ENCODE measurements at regions not wholly inside any gene's neighbourhood (a gene's known extent, or its start where the extent isn't known, plus 50 kb on each side); places are given as distances from the start of the nearest gene placed in this dataset.

DNA sequence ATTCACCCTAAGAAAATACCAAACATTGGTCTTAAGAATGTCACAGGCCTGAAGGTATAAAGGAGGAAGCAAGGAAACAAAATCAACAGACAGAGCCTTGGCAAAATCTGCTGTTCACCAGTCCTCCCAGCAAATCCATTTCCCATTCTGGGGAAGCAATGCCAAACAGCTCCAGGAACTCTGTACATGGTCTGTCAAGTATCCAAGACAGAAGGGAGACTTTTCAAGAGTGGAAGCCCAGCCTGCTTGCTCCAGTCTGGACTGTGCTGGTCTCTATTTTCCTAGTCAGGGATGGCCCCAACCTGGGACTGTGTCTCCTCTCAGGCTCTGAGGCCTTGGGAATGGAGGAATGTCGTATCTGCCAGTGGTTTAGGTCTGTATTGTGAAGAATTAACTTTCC lies 251.5 kb downstream of the DAD1 start:
- Histone ChIP-seq H3K27ac (ENCODE audit: low read depth in 1 of 2, low read length in 2 of 2) (no peak overlapping the region), H3K9ac (ENCODE audit: low read depth in 1 of 2, low read length in 2 of 2) (no peak overlapping the region), H3K27me3 (ENCODE audit: control insufficient read depth in 4 of 4, insufficient read depth in 4 of 4, low read length in 3 of 4) (no peaks in the 10 kb centered on the region), H3K4me3 (ENCODE audit: low read depth in 1 of 3, low read length in 3 of 3) (no peak overlapping the region), H3K4me1 (ENCODE audit: control insufficient read depth in 4 of 4, insufficient read depth in 4 of 4, low read length in 3 of 4) (no peaks in the 10 kb centered on the region), H3K9me3 (ENCODE audit: control insufficient read depth in 4 of 4, low read length in 3 of 4) (no peaks in the 10 kb centered on the region), H3K36me3 (ENCODE audit: control insufficient read depth in 4 of 4, insufficient read depth in 3 of 4, low read depth in 1 of 4, low read length in 3 of 4) (no peaks in the 10 kb centered on the region)
- TF ChIP-seq TAF1 (conservative IDR thresholded peaks at IDR 0.05): no peak
- TF ChIP-seq NR2F2 (IDR thresholded peaks at IDR 0.05): no peak
- TF ChIP-seq, protein P1, sequence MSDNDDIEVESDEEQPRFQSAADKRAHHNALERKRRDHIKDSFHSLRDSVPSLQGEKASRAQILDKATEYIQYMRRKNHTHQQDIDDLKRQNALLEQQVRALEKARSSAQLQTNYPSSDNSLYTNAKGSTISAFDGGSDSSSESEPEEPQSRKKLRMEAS (IDR thresholded peaks at IDR 0.05): no peak
- TF ChIP-seq HNF4A (conservative IDR thresholded peaks at IDR 0.05): no peak
- TF ChIP-seq, protein P2, sequence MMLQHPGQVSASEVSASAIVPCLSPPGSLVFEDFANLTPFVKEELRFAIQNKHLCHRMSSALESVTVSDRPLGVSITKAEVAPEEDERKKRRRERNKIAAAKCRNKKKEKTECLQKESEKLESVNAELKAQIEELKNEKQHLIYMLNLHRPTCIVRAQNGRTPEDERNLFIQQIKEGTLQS (IDR thresholded peaks at IDR 0.05): no peak
- TF ChIP-seq, protein P3, sequence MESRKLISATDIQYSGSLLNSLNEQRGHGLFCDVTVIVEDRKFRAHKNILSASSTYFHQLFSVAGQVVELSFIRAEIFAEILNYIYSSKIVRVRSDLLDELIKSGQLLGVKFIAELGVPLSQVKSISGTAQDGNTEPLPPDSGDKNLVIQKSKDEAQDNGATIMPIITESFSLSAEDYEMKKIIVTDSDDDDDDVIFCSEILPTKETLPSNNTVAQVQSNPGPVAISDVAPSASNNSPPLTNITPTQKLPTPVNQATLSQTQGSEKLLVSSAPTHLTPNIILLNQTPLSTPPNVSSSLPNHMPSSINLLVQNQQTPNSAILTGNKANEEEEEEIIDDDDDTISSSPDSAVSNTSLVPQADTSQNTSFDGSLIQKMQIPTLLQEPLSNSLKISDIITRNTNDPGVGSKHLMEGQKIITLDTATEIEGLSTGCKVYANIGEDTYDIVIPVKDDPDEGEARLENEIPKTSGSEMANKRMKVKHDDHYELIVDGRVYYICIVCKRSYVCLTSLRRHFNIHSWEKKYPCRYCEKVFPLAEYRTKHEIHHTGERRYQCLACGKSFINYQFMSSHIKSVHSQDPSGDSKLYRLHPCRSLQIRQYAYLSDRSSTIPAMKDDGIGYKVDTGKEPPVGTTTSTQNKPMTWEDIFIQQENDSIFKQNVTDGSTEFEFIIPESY (IDR thresholded peaks at IDR 0.05): no peak
- no peak for TF ChIP-seq FOXA2 (IDR thresholded peaks at IDR 0.05)
- TF ChIP-seq GABPA (IDR thresholded peaks at IDR 0.05 in 1 of 2, conservative IDR thresholded peaks at IDR 0.05 in 1 of 2): no peak
- no peak for TF ChIP-seq HNF4G (IDR thresholded peaks at IDR 0.05)
- TF ChIP-seq, protein P4, sequence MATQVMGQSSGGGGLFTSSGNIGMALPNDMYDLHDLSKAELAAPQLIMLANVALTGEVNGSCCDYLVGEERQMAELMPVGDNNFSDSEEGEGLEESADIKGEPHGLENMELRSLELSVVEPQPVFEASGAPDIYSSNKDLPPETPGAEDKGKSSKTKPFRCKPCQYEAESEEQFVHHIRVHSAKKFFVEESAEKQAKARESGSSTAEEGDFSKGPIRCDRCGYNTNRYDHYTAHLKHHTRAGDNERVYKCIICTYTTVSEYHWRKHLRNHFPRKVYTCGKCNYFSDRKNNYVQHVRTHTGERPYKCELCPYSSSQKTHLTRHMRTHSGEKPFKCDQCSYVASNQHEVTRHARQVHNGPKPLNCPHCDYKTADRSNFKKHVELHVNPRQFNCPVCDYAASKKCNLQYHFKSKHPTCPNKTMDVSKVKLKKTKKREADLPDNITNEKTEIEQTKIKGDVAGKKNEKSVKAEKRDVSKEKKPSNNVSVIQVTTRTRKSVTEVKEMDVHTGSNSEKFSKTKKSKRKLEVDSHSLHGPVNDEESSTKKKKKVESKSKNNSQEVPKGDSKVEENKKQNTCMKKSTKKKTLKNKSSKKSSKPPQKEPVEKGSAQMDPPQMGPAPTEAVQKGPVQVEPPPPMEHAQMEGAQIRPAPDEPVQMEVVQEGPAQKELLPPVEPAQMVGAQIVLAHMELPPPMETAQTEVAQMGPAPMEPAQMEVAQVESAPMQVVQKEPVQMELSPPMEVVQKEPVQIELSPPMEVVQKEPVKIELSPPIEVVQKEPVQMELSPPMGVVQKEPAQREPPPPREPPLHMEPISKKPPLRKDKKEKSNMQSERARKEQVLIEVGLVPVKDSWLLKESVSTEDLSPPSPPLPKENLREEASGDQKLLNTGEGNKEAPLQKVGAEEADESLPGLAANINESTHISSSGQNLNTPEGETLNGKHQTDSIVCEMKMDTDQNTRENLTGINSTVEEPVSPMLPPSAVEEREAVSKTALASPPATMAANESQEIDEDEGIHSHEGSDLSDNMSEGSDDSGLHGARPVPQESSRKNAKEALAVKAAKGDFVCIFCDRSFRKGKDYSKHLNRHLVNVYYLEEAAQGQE (IDR thresholded peaks at IDR 0.05): no peak
- TF ChIP-seq FOXA1 (IDR thresholded peaks at IDR 0.05): no peak
- TF ChIP-seq YY1 (IDR thresholded peaks at IDR 0.05): no peak
- no peak for TF ChIP-seq RXRA (IDR thresholded peaks at IDR 0.05)
- TF ChIP-seq RAD21 (IDR thresholded peaks at IDR 0.05): no peak
- TF ChIP-seq EGR1 (IDR thresholded peaks at IDR 0.05; ENCODE audit: low read depth in 2 of 2): no peak
- TF ChIP-seq SP1 (IDR thresholded peaks at IDR 0.05): no peak
- TF ChIP-seq, protein P5, sequence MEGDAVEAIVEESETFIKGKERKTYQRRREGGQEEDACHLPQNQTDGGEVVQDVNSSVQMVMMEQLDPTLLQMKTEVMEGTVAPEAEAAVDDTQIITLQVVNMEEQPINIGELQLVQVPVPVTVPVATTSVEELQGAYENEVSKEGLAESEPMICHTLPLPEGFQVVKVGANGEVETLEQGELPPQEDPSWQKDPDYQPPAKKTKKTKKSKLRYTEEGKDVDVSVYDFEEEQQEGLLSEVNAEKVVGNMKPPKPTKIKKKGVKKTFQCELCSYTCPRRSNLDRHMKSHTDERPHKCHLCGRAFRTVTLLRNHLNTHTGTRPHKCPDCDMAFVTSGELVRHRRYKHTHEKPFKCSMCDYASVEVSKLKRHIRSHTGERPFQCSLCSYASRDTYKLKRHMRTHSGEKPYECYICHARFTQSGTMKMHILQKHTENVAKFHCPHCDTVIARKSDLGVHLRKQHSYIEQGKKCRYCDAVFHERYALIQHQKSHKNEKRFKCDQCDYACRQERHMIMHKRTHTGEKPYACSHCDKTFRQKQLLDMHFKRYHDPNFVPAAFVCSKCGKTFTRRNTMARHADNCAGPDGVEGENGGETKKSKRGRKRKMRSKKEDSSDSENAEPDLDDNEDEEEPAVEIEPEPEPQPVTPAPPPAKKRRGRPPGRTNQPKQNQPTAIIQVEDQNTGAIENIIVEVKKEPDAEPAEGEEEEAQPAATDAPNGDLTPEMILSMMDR (IDR thresholded peaks at IDR 0.05; ENCODE audit: low read depth, low read length, missing input control): no peak
- DNase-seq (ENCODE audit: low spot score): no peak
- 88% methylated on average over 1 of the region's 1 CpG for WGBS

DNA sequence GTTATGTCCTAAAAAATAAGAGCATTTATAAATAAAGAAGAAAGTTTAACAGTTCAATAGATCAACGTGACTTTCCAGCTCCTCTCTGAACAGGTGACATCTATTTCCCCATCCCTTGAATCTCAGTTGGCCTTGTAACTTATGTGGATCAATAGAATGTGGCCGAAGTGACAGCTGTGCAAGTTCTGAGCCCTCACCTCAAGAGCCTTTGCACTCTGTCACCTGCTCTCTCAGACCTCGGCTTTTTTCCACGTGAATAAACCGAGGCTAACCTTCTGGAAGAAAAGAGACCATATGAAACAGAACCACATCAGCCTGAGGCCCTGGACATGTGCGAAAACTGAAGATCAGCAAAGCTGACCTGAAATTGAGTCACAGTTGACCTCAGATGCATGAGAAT lies 253.0 kb downstream of the DAD1 start:
- DNase-seq (ENCODE audit: low spot score): no peak

More for the DNA sequence above, 253.0 kb downstream of the DAD1 start:
- Histone ChIP-seq H3K36me3 (ENCODE audit: control insufficient read depth in 4 of 4, insufficient read depth in 3 of 4, low read depth in 1 of 4, low read length in 3 of 4) (no peaks in the 10 kb centered on the region), H3K4me3 (ENCODE audit: low read depth in 1 of 3, low read length in 3 of 3) (no peak overlapping the region), H3K27me3 (ENCODE audit: control insufficient read depth in 4 of 4, insufficient read depth in 4 of 4, low read length in 3 of 4) (no peaks in the 10 kb centered on the region), H3K27ac (ENCODE audit: low read depth in 1 of 2, low read length in 2 of 2) (no peak overlapping the region), H3K9me3 (ENCODE audit: control insufficient read depth in 4 of 4, low read length in 3 of 4) (no peaks in the 10 kb centered on the region), H3K9ac (ENCODE audit: low read depth in 1 of 2, low read length in 2 of 2) (no peak overlapping the region), H3K4me1 (ENCODE audit: control insufficient read depth in 4 of 4, insufficient read depth in 4 of 4, low read length in 3 of 4) (no peaks in the 10 kb centered on the region)
- TF ChIP-seq JUND (IDR thresholded peaks at IDR 0.05): no peak
- TF ChIP-seq TAF1 (conservative IDR thresholded peaks at IDR 0.05): no peak
- TF ChIP-seq FOXA2 (IDR thresholded peaks at IDR 0.05): no peak
- TF ChIP-seq RXRA (IDR thresholded peaks at IDR 0.05): no peak
- no peak for TF ChIP-seq HNF4G (IDR thresholded peaks at IDR 0.05)
- no peak for TF ChIP-seq GABPA (IDR thresholded peaks at IDR 0.05 in 1 of 2, conservative IDR thresholded peaks at IDR 0.05 in 1 of 2)
- TF ChIP-seq, protein P5 (IDR thresholded peaks at IDR 0.05; ENCODE audit: low read depth, low read length, missing input control): no peak
- TF ChIP-seq NR2F2 (IDR thresholded peaks at IDR 0.05): no peak
- TF ChIP-seq FOXA1 (IDR thresholded peaks at IDR 0.05): no peak
- TF ChIP-seq, protein P2 (IDR thresholded peaks at IDR 0.05): no peak
- TF ChIP-seq, protein P3 (IDR thresholded peaks at IDR 0.05): no peak
- no peak for TF ChIP-seq RAD21 (IDR thresholded peaks at IDR 0.05)
- TF ChIP-seq EGR1 (IDR thresholded peaks at IDR 0.05; ENCODE audit: low read depth in 2 of 2): no peak
- no peak for TF ChIP-seq HNF4A (conservative IDR thresholded peaks at IDR 0.05)
- 43% methylated on average over 6 of the region's 6 CpGs for WGBS

Data from liver (tissue), 8 donors.